Urinary bladder (tissue), 3 donors: ENCODE measurements at regions not wholly inside any gene's neighbourhood (a gene's known extent, or its start where the extent isn't known, plus 50 kb on each side); places are given as distances from the start of the nearest gene placed in this dataset.

Source experiments
- DNase-seq: peaks from one replicate; pipeline ENCODE4 v3.0.0-alpha.2; 2015; ENCODE audit errors: extremely low spot score
- H3K27ac ChIP-seq: one replicate; pipeline ENCODE4 v1.5.1; 2013; ENCODE audit warnings: low read depth, mild to moderate bottlenecking, moderate library complexity
- H3K36me3 ChIP-seq: one replicate; pipeline ENCODE4 v1.6.1; 2013; ENCODE audit warnings: mild to moderate bottlenecking, moderate library complexity; ENCODE audit not compliant: insufficient read depth
- H3K4me1 ChIP-seq: one replicate; pipeline ENCODE4 v1.6.1; 2013; ENCODE audit warnings: mild to moderate bottlenecking, moderate library complexity; ENCODE audit not compliant: insufficient read depth
- H3K4me3 ChIP-seq: one replicate; pipeline ENCODE4 v1.5.1; 2013; ENCODE audit warnings: low read depth, low read length
- WGBS: extraction: QIAGEN DNeasy Blood & Tissue Kit; methylation state at CpG from one replicate; pipeline ENCODE4 v1.1.7; 2013; 5-methylcytosine and 5-hydroxymethylcytosine counted together
- donor health status: healthy with polysubstance abuse.
- donor health status: healthy.

- Histone ChIP-seq H3K36me3 (no peaks in the 10 kb centered on the region), H3K27ac (no peak overlapping the region), H3K4me3 (no peak overlapping the region), H3K4me1 (no peaks in the 10 kb centered on the region)
- WGBS = 84% methylated on average over 5 of the region's 5 CpGs
- no peak for DNase-seq
Measured at GRCh38 chr6:163789199-163789810, 374.8 kb downstream of the QKI start.

GRCh38 chr6:163786995-163787671, 372.6 kb downstream of the QKI start:
- no peaks in the 10 kb centered on the region for H3K36me3 ChIP-seq
- H3K4me1 ChIP-seq = no peaks in the 10 kb centered on the region
- no peak overlapping the region for H3K4me3 ChIP-seq
- H3K27ac ChIP-seq = no peak overlapping the region
- 51% methylated on average over 2 of the region's 2 CpGs for WGBS
- no peak for DNase-seq

GRCh38 chr6:163782436-163783003, 368.0 kb downstream of the QKI start:
- Histone ChIP-seq H3K36me3 (no peaks in the 10 kb centered on the region), H3K4me1 (no peaks in the 10 kb centered on the region), H3K27ac (no peak overlapping the region), H3K4me3 (no peak overlapping the region)
- DNase-seq = no peak
- 72% methylated on average over 7 of the region's 7 CpGs for WGBS

- Histone ChIP-seq H3K4me1 (no peaks in the 10 kb centered on the region), H3K4me3 (no peak overlapping the region), H3K27ac (no peak overlapping the region), H3K36me3 (no peaks in the 10 kb centered on the region)
- no peak for DNase-seq
- WGBS = 61% methylated on average over 5 of the region's 5 CpGs
Measured at GRCh38 chr6:163780994-163781393, 366.5 kb downstream of the QKI start.

- Histone ChIP-seq H3K4me1 (no peaks in the 10 kb centered on the region), H3K4me3 (no peak overlapping the region), H3K27ac (no peak overlapping the region), H3K36me3 (no peaks in the 10 kb centered on the region)
- no peak for DNase-seq
- 80% methylated on average over 7 of the region's 7 CpGs for WGBS
Measured at GRCh38 chr6:163779727-163780284, 365.3 kb downstream of the QKI start.

DNA sequence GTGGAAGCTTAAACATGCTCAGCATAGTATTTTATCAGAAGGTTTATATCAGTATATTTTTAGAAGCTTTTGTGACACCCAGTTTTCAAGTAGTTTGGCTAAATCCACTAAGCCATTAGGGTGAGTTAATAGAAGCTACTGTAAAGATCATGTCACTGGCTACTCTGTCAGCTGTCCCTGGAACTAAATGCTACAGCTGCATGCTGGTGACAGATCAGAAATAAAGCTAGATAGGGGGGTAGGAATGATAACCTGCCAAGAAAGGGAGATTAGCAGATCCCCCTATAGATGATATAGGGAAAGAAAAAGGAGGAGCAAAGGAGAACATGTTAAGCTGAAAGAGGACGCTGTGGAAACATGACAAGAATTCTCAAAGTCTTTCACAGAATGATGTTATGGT, 363.2 kb downstream of the QKI start:
- no peak for DNase-seq
- H3K27ac ChIP-seq = no peak overlapping the region

GRCh38 chr6:163776906-163777686, 362.6 kb downstream of the QKI start:
- Histone ChIP-seq H3K27ac (no peak overlapping the region), H3K36me3 (no peaks in the 10 kb centered on the region), H3K4me3 (no peak overlapping the region), H3K4me1 (no peaks in the 10 kb centered on the region)
- DNase-seq = no peak
- 89% methylated on average over 10 of the region's 10 CpGs for WGBS

More for the DNA sequence above, 363.2 kb downstream of the QKI start:
- no peaks in the 10 kb centered on the region for H3K4me1 ChIP-seq
- 62% methylated on average over 1 of the region's 1 CpG for WGBS
- no peaks in the 10 kb centered on the region for H3K36me3 ChIP-seq
- H3K4me3 ChIP-seq = no peak overlapping the region

GRCh38 chr6:163776196-163776905, 361.8 kb downstream of the QKI start:
- Histone ChIP-seq H3K4me1 (no peaks in the 10 kb centered on the region), H3K36me3 (no peaks in the 10 kb centered on the region), H3K4me3 (no peak overlapping the region), H3K27ac (no peak overlapping the region)
- WGBS = 87% methylated on average over 5 of the region's 5 CpGs
- no peak for DNase-seq

DNA sequence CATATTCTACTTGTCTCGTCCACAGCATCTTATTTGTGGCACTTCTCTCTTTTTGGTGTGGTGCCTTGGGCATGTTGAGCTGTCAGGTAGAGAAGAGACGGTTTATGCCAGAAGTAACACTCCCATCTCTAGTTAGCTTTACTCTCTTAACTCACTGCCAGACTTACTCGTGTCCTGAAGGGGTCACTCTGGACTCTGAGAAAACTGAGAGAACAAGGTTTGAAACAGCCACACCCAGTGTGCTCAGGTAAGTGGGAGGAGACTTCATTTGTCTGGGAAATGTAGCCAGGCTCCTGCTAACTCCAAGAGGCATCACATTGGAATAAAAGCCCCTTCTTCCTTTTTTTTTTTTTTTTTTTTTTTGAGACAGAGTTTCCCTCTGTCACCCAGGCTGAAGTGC, 360.8 kb downstream of the QKI start:
- H3K4me1 ChIP-seq = no peaks in the 10 kb centered on the region
- no peak overlapping the region for H3K4me3 ChIP-seq
- H3K27ac ChIP-seq = no peak overlapping the region
- no peaks in the 10 kb centered on the region for H3K36me3 ChIP-seq
- no peak for DNase-seq
- 84% methylated on average over 3 of the region's 3 CpGs for WGBS

DNA sequence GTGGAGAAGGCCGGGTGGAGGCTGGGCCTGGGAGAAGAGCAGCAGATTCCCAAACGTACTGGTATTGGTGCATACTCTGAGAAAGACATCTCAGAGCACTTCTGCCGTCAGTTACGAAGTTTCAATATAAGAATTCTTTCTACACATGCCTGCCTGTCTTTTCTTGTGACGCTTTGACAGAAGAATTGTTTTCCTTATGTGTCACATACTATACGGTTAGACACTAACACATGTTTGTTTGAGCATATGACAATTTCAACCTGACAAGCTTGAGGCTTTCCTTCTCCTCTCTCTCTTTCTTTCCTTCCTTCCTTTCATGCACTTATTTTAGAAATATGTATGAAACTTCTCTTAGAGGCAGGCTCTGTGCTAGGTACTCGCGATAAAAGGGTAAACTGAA, 360.0 kb downstream of the QKI start:
- WGBS = 92% methylated on average over 8 of the region's 8 CpGs
- H3K27ac ChIP-seq = no peak overlapping the region
- no peaks in the 10 kb centered on the region for H3K4me1 ChIP-seq

GRCh38 chr6:163773646-163774045, 359.1 kb downstream of the QKI start:
- WGBS = 70% methylated on average over 4 of the region's 4 CpGs
- no peak for DNase-seq

More for the DNA sequence above, 360.0 kb downstream of the QKI start:
- H3K4me3 ChIP-seq = no peak overlapping the region
- no peaks in the 10 kb centered on the region for H3K36me3 ChIP-seq
- no peak for DNase-seq

DNA sequence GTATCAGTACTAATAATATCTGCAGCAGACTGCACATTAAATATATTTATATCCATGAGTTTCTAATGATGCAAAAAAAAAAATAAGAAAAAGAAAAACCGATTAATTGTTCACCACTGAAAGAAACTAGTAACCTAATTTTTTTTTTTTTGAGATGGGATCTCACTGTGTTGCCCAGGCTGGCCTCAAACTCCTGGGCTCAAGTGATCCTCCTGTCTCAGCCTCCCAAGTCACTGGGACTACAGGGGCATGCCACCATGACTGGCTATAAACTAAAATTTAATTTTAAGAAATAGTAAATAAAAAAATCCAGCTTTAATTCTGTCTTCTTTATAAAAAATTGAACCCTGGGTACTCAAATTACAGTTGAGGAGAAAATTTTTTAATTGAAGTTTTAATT, 358.2 kb downstream of the QKI start:
- H3K4me1 ChIP-seq = no peaks in the 10 kb centered on the region
- H3K36me3 ChIP-seq = no peaks in the 10 kb centered on the region
- 87% methylated on average over 1 of the region's 1 CpG for WGBS
- no peak overlapping the region for H3K27ac ChIP-seq
- DNase-seq = no peak
- no peak overlapping the region for H3K4me3 ChIP-seq

More at GRCh38 chr6:163773646-163774045, 359.1 kb downstream of the QKI start:
- Histone ChIP-seq H3K27ac (no peak overlapping the region), H3K4me3 (no peak overlapping the region), H3K4me1 (no peaks in the 10 kb centered on the region), H3K36me3 (no peaks in the 10 kb centered on the region)

DNA sequence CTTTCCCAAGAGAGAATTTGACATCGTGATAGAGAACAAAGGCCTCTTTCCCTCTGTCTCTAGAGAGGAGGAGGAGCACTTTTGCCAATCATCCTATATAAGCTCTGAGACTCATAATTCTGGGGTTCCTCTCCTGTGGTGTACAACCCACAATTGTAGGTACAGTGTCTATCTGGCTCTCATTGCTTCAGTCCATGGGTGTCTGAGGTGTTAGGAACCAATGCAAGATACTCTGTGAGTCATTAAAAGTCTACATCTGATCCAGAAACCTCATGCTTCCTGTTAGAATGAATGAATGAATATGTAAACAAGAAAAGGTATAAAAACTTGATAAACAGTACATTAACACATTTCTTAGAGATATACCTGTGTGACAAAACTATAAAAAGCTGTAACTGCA, 356.7 kb downstream of the QKI start:
- no peak overlapping the region for H3K4me3 ChIP-seq
- no peak for DNase-seq
- H3K36me3 ChIP-seq = no peaks in the 10 kb centered on the region
- no peaks in the 10 kb centered on the region for H3K4me1 ChIP-seq
- no peak overlapping the region for H3K27ac ChIP-seq
- WGBS = 46% methylated on average over 1 of the region's 1 CpG
